Middle frontal gyrus (tissue), 1 donor: ENCODE measurements at regions not wholly inside any gene's neighbourhood (a gene's known extent, or its start where the extent isn't known, plus 50 kb on each side); places are given as distances from the start of the nearest gene placed in this dataset.

Source experiments
- DNase-seq: peaks from one replicate; pipeline ENCODE4 v3.0.0-alpha.2; 2015; ENCODE audit warnings: low spot score; ENCODE audit errors: extremely low spot score

DNA sequence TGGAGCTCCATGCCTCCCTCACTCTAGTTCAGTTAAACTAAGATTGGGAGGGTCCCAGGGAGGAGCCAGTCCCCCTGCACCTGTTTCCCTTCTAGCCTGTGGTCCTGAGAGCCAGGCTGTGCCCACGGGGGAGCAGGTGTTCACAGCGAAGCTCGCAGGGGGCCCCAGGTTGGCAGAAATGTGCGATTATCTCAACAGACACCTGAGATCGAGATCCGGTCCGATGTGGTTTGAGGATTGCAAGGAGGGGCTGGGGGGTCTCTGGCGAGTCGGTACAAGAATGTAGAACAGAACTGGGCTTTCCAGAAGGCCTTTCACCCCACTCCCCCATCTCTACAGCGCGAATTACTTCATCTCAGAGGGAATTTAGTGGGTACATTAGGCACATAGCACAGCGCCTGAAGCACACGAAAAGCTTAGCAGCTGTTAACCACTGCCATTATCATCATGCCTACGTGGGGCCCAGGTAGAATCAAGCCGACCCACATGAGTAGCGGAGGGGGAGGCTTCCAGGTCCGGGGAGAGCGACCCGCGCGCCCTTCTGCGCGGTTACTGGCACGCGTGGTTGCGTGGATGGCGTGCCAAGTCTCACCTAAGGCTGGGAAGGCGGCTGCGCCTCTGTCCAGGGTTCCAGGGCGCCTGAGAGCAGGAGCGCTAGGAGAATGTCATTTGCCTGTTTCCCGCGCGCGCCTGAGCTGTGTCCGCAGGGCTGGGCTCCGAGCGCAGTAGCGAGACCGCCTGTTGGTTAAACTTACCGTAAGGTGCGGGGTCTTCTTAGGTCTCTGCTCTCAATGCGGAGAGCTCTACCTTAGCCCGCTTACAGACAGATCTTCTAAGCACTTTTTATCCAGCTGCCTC lies 1539.5 kb upstream of the TMEM132C start:
- no peak for DNase-seq

DNA sequence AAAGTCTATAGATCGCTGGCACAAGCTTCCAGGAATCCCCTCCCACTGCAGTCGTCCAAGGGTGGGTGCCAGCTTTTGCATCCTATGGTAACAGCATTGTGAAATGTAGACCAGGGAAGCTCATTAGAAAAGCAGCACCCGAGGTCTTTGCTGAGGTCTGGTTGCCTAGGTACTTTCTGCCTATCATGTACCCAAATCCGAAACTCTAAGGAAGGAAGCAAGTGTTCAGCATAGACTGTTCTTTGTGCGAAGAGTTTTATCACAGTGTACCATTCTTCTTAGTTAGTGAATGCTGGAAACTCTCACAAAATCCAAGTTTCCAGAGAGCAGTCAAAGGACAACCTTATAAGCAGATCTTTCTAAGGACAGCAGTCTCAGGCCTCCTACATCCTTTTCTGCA lies 1532.7 kb upstream of the TMEM132C start:
- DNase-seq = no peak

DNA sequence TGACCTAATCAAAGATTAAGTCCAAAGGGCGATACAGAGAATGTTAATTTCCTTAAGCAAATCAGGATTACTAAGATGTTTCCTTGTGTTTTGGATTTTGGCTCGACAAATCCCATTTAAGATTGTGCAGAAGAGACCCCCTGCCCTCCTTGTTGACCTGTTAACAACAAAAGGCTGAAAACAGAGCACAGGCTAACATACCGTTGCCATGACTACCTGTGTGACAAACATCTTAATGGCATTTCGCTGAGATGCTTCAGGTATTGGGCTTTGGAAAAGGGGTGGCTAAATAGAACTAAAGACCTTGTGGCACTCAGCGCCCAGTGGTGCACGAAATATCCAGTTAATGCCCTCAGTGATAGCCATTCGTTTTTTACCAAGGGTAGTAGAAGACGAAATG lies 1532.3 kb upstream of the TMEM132C start:
- DNase-seq = no peak

DNA sequence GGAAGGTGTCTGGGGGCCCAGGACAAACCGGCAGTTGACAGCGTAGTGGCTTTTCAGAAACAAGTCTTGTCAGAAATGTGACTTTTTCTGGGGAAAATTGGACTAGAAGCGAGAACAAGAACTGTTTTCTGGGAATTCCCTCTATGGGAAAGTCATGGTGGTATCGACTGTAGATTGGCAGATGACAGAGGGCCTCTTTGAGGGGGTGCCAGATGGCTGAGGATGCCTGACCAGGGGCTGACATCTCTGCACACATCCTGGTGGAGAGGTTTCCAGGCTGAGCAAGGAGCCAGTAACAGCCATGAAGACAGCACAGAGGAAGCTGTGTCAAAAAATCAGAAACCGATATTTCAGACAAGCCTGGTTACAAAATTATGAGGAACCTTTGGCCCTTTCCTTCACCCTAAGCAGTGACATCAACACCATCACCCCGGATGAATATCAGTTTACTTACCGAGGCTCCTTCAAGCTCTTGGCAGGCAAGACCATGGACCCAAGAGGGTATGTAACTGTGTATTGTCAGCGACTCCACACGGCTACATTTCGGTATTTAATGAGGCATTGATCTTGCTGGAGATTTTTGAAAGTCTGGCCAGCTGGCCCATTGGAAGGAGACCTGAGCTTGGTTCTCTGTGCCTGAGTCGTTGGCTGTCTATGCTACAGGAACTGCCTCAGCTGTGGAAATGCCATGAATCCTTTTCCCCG lies 1525.3 kb upstream of the TMEM132C start:
- no peak for DNase-seq

DNA sequence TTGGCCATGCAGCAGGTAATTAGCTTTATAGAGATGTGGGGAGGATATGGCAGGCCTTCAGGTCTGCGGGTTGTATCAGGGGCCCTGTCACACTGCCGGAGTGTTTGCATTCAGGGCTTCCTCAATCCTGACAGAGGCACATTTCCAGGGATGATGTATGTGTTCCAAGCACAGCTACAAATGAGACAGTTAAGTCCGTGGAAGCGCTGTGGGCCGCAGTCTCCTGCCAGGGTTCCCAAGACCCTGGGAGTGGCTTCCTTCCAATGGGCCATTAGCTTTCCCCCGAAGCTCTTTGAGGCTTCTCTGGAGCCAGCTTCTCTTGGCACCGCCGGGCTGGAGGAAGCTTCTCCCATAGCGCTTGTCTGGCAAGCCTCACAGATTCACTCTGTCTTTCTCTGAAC lies 1524.7 kb upstream of the TMEM132C start:
- DNase-seq = peak; percentile 27

DNA sequence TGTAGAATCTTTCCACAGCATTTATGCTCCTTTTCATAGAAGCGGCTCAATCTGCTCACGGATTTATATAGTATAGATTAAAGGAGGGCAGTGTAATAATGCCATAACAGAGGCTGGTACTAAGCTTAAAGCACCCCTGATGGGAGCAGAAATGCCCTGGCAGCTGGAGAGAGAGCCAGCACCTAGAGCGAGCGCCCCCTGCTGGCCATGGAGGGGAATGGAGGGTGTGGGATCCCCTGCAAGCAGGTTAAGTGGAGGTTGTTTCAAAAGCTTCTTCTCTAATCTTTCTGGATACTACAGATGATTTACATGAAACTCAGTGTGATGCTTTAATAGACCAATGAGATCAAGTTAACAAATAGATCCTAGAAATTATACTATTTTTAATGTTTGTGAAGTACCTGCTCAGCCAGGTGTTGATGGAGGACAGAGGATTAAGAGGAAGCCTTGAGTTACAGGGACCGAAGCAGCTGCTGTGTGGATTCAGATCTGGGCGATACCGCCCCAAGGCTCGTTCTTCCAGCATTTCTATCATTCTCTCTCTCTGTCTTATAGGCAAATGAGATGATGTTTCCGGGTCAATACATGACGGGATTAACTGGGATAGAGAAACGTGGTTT lies 1519.3 kb upstream of the TMEM132C start:
- no peak for DNase-seq

DNA sequence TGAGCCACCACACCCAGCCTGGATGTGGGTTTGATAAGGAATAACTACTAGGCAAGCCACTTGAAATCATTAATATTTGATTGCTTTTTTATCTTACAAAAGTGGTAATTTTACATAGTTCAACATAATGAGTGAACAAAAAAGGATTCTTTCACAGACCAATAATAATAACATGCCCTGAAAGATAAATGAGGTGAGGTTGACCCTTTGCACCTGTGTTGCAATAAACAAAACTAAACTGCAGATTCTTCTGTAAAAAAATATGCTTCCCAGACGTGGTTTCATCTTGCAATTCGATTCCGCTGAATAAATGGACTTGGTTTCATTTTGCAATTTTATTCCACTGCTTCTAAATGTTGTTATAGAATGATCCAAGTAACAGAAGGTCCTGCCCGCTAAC lies 1514.9 kb upstream of the TMEM132C start:
- DNase-seq = no peak

DNA sequence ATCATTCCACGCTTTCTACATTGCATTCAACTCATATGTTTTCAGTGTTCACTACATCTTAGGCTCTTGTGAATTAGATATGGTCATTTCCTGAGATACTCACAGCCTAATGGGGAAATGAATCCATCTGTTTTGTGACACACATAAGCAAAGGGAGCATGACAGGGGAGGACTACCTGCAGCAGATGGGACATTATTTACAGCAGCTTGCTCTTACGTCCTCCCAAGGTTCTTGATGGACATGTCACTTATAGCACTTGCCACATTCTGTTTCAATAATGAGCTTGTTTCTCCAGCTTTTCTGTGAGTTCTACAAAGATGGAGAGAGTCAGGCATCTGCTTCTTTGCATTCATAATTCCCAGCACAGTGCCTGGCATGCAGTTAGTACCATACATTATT lies 1509.6 kb upstream of the TMEM132C start:
- DNase-seq = no peak

DNA sequence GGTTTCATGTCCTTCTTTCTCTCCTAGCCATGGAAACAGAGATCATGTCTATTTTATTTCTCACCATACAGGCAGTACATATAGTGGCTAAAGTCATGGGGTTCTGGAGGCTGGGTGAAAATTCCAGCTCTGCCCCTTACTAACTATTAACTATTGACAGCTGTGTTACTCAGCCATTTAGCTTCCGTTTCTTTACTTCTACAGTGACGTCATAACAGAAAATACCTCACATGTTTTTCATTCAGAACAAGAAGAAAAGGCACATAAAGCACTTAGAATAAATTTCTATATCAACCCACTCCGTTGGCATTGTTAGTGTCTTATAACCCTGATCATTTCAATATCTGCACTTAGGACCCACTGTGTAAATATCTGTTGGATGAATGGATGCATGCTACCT lies 1506.9 kb upstream of the TMEM132C start:
- DNase-seq = no peak

DNA sequence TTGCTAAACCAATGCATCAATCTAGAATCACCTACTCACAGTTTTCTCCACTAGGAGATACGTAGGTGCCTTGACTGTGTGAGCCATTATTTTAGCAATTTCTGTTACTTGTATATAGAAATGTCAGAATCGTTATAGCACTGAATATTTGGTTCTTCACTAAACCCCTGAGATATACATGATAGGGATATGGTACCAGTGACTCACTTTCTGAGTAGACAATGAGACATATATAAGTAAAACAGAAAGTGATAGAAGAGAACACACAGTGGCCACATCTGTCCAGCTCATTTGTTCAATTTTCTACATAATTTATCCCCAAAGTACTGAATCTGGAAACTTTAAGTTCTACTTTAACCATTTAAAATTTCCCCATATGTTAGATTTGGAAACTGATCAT lies 1505.5 kb upstream of the TMEM132C start:
- DNase-seq = no peak

DNA sequence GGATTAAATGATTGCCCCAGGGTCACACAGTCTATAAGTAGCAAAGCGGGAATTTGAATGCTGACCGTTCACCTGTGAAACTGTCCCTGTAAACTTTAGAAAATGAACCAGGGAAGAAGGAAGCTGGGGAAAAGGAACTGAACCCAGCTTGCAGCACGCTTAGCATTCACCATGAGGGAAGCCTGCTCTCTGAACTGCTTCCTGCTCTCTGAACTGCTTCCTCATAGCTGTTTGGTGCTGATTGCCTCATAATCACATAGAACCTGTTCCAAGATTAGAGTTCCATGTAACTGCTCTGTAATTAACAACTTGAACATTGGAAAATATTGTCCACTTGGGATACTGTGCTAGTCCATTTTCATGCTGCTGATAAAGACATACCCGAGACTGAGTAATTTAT lies 1504.8 kb upstream of the TMEM132C start:
- no peak for DNase-seq

DNA sequence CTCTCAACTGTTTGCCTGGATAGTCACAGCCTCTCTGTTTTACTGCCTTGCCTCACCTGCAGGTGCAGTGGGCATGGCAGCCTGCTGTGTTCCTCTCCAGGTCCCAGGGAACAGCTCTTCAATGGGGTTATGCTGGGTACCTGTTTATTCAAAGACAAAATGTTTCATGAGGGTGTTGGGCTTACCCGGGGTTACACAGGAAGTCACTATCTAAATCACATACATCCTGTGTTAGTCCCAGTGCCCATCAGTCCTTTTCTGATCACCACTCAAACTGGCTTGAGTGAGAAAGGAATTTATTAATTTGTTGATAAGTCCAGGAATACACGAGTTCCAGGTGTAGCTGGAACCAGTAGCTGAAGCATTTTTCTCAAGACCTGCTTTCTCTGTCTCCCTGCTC lies 1503.6 kb upstream of the TMEM132C start:
- DNase-seq = no peak

DNA sequence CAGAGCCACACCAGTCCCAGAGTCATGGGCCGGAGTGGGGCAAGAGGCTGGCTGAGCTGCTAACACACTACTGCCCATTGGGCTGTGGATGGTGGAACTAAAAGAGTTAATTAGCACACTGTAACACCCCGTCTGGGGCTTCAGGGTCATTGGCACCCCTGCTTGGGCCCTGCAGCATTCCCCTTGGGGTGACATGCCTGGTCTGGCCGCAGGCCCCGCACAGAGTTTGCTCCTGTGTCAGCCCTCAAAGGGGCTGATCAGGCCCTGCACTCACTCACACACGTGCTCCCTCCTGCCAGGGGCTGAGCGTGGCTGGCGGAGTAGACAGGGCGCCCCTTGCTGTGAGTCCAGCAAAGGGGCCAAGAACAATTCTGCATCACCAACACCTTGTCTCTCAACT lies 1499.6 kb upstream of the TMEM132C start:
- no peak for DNase-seq

DNA sequence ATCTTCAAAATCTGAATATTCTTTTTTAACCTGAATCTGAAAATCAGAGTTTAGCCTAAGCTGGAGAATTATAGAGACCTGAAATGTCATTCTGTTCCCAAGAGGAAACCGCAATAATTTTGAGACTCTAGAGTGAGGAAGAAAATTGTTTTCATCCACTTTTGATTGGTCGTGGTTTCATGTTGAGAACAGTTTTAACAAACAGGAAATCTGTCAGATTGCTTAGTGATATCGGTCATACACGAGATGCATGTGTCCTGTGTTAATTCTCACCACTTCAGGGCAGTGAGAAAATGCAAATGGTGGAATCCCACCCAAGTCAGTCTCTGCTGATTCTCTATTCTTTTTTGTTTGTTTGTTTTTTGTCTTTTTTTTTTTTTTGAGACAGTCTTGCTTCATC lies 1498.5 kb upstream of the TMEM132C start:
- DNase-seq = no peak

DNA sequence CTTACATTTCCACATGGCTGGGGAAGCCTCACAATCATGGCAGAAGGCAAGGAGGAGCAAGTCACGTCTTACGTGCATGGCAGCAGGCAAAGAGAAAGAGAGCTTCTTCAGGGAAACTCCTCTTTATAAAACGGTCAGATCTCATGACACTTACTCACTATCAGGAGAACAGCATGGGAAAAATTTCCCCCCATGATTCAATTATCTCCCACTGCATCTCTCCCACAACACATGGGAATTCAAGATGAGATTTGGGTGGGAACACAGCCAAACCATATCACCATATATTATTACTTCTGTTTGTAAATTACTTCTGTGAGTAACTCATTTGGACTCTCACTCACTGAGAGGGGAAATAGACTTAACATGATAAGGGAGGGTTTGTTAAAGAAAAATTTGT lies 1496.8 kb upstream of the TMEM132C start:
- no peak for DNase-seq

DNA sequence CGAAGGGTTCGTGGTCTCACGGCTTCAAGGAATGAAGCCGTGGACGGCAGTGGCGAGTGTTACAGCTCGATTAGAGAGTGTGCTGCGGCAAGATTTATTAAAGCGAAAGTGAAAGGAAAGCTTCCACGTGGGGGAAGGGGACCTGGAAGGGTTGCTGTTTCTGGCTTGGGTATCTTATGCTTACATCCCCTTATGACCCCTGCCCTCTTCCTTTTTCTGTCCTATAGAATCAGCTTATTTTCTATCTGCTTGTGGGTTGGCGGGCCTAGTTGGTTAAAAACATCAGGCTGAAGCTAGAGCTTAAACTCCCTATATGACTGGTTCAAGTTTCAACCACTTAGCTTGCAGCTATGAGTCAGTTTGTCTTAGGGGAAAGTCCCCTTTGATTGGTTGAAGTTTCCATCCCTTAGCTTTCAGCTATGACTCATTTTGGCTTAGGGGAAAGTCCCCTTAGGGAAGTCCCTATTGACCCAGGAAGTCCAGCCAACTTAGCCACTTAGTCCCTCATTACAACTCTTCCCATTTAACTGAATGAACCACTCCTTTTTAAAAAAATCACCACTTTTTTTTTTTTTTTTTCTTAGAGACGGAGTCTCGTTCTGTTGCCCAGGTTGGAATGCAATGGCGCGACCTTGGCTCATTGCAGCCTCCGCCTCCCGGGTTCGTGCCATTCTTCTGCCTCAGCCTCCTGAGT lies 1494.7 kb upstream of the TMEM132C start:
- no peak for DNase-seq

DNA sequence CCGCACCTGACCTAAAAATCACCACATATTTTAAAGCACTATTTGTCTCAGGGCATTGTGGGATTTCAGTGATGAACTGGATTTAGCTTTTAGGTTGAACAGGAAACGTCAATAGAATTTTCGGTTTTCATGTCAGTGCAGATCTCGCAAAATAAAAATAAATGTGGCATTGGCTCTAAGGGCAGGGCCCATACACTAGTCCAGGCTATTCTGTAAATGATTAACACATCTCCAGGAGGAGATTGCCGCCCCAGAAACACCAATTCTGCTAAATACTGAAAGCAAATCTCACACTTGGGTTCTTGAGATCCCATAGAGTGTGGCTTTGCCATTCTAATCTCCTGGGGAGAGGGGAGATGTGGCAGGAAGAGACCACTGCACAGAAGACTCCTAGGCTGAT lies 1494.0 kb upstream of the TMEM132C start:
- no peak for DNase-seq

DNA sequence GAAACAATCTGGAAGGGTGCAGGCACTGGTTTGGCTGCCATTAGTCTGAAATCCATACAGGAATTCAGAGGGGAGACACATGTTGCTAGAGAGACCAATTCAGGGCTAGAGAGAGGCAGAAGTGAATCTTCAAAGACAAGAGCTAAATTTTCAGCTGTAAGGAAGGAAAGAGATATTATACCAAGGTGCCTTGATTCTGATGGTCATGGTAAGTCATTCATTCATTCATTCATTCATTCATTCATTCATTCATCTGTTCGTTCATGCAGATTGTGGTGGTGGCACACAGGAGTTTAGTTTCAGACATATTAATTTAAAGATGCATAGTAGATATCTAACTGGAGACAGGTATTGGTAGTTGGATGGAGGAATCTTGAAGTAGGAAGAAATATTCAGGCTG lies 1493.5 kb upstream of the TMEM132C start:
- DNase-seq = no peak

DNA sequence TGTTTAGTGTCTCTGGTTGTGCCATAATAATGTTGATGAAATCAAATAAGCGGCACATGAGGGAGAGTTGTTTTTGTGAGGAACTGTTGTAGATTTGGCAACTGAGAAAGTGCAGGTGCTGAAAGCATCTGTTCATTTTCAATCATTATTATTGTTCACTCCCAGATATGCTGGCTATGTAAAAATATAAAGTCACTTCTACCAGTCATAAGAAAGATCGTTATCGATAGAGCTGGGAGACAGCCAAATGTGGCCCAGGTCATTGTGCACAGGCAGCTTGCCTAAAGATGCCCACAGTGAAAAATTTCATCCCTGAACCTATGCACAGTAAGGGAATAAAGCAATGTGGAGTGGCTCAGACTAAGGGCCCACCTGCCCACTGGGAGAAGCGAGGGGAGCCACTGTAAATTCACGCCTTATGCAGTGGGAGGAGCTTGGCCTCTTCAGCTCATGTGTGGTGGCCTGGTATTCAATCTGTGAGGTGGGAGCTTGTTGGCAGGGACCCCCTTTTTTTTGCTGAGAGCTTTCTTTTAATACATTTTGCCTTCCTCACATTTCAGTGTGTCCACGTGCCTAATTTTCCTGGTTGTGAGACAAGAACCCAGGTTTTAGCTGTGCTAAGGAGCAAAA lies 1490.8 kb upstream of the TMEM132C start:
- DNase-seq = no peak

DNA sequence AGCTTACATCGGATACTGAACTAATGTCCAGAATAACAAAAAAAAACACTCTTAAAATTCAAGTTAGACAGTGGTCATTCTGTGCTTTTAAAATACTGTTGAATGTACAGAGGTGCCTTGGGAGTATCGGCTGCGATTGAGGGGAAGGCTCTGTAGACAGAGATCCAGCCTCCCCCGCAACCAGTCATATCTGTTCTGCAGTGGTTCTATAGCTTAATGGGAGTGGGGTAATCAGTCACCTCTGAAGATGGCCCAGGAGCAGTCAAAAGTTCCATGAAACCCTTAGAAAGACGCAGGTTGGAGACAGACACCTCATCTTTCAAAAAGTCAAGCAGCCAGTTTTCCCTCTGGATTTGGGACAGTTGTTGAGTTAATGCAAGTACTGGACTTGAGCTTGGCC lies 1486.6 kb upstream of the TMEM132C start:
- no peak for DNase-seq

DNA sequence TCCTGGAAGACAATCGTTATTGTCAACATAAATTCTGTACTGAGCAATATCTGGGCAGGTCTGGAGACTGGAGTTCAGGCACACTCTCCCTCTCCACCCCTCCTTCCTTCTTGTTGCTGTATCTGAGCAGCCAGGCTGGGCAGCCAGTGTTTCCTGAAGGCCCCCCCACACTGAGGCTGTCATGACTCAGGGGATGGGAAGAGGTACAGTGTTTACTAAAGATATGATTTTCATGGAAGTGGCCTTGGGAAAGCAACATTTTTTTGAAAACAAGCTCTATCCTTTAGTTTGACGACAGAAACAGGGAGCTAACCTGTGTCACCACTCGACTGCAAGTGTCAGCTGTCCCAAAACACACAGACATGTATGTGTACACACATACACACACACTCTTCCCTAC lies 1485.4 kb upstream of the TMEM132C start:
- no peak for DNase-seq
